ENCODE measurements at regions not wholly inside any gene's neighbourhood (a gene's known extent, or its start where the extent isn't known, plus 50 kb on each side); places are given as distances from the start of the nearest gene placed in this dataset.

- TF ChIP-seq, protein P1, sequence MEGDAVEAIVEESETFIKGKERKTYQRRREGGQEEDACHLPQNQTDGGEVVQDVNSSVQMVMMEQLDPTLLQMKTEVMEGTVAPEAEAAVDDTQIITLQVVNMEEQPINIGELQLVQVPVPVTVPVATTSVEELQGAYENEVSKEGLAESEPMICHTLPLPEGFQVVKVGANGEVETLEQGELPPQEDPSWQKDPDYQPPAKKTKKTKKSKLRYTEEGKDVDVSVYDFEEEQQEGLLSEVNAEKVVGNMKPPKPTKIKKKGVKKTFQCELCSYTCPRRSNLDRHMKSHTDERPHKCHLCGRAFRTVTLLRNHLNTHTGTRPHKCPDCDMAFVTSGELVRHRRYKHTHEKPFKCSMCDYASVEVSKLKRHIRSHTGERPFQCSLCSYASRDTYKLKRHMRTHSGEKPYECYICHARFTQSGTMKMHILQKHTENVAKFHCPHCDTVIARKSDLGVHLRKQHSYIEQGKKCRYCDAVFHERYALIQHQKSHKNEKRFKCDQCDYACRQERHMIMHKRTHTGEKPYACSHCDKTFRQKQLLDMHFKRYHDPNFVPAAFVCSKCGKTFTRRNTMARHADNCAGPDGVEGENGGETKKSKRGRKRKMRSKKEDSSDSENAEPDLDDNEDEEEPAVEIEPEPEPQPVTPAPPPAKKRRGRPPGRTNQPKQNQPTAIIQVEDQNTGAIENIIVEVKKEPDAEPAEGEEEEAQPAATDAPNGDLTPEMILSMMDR (IDR thresholded peaks at IDR 0.05; ENCODE audit: control insufficient read depth, extremely low read depth, insufficient read depth): no peak
- no peak for DNase-seq (ENCODE audit: low read depth)
- no peak overlapping the region for H3K4me3 ChIP-seq (ENCODE audit: low read depth, low read length)
Observed at GRCh38 chr15:66651198-66651597, 50.8 kb upstream of the SMAD6 start.

DNA sequence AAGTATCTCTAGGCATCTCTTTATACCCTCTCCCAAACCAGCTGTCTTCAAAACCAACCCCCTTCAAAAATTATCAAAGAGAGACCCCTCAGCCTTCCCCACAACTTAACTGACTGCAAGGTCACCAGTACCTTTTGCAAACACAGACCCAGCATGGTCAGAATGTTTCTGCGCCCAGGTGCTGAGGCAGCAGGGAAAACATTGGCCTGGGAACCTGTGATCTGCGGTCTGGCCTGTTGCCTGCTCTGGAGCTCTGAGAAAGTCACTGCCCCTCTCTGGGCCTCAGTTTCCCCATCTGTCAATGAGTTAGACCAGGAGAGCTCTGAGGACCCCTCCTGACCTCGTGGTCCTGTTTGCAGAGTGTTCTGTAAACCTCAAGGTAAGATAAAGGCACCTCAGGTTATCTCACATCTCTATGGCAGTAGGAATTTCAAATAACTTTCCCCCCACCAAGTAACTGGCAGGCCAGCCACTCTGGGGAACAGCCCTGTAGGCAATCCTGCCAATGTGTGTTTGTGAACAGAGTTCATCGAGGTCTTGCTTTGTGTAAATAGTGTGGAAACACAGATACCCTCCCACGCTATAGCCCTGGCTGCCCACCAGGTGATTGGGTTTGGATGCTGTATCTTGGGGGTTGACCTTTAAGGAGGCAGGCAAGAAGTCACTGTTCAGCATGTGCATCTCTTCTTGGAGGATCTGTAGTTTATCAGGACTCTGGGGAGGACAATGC lies 50.0 kb upstream of the SMAD6 start:
- peak; percentile 30 for DNase-seq (ENCODE audit: low read depth)
- TF ChIP-seq, protein P1 (IDR thresholded peaks at IDR 0.05; ENCODE audit: control insufficient read depth, extremely low read depth, insufficient read depth): no peak
- no peak overlapping the region for H3K4me3 ChIP-seq (ENCODE audit: low read depth, low read length)
